Upper lobe of left lung (tissue), 6 donors: ENCODE measurements at regions not wholly inside any gene's neighbourhood (a gene's known extent, or its start where the extent isn't known, plus 50 kb on each side); places are given as distances from the start of the nearest gene placed in this dataset.
A peak's percentile ranks its signal among the peaks of the same experiment; 100 is the strongest.

ENCODE experiments used
- ATAC-seq, 2 donors: fragments of 200-7000 bp; cut with Tn5 transposase; one replicate each; pipeline ENCODE4 v1.9.1; 2022; ENCODE audit warnings: mild to moderate bottlenecking in 2 of 2, moderate library complexity in 2 of 2; ENCODE audit not compliant: low FRiP score in 2 of 2
- DNase-seq, 2 donors: peaks; one replicate each; pipeline ENCODE4 v3.0.0-alpha.2; 2019 to 2020
- H3K27ac ChIP-seq, 4 donors: fragments of 200-600 bp; sonication (generic); one replicate each; pipeline ENCODE4 v1.5.1; 2016 to 2019
- H3K27me3 ChIP-seq, 4 donors: fragments of 200-600 bp; sonication (generic); one replicate each; pipeline ENCODE4 v1.5.1; 2017 to 2019
- H3K36me3 ChIP-seq, 4 donors: fragments of 200-600 bp; sonication (generic); one replicate each; pipeline ENCODE4 v1.5.1; 2016 to 2019
- H3K4me1 ChIP-seq, 4 donors: fragments of 200-600 bp; sonication (generic); one replicate each; pipeline ENCODE4 v1.5.1; 2018 to 2019
- H3K4me3 ChIP-seq, 4 donors: fragments of 200-600 bp; sonication (generic); one replicate each; pipeline ENCODE4 v1.5.1; 2017 to 2019; ENCODE audit warnings: mild to moderate bottlenecking in 2 of 4, moderate library complexity in 1 of 4
- H3K9me3 ChIP-seq, 4 donors: fragments of 200-600 bp; sonication (generic); one replicate each; pipeline ENCODE4 v1.5.1; 2018 to 2019
- EP300 ChIP-seq, 4 donors: sonication (generic); formaldehyde crosslinking; IDR thresholded peaks; one replicate each; pipeline ENCODE4 v1.5.1; 2017; ENCODE audit warnings: antibody characterized with exemption in 4 of 4, control low read depth in 2 of 4
- POLR2A ChIP-seq, 4 donors: fragments of 450-650 bp; IDR thresholded peaks; one replicate each; pipeline ENCODE4 v1.5.1; 2016 to 2017; ENCODE audit warnings: antibody characterized with exemption in 4 of 4, mild to moderate bottlenecking in 2 of 4
- POLR2AphosphoS5 ChIP-seq, 2 donors: sonication (generic); formaldehyde crosslinking; IDR thresholded peaks; one replicate each; pipeline ENCODE4 v1.5.1; 2017; ENCODE audit warnings: antibody characterized with exemption in 2 of 2
- WGBS, 2 donors: methylation state at CpG; one replicate each; pipeline ENCODE4 v1.1.5; 2017 to 2018; 5-methylcytosine and 5-hydroxymethylcytosine counted together
- TF ChIP-seq, protein P1 (sequence below), 6 experiments: fragments of 450-650 bp in 4 of 6; fragments of 200-600 bp in 2 of 6; sonication (generic) in 2 of 6; IDR thresholded peaks; one replicate each; pipeline ENCODE4 v1.5.1; 2016 to 2019; ENCODE audit warnings: antibody characterized with exemption in 6 of 6
- donor health status: DM: no; HTN: no; CAD: no; lungs with moderate emphysema.
- donor health status: DM: no; HTN: yes; CAD: no; lungs with severe emphysema.

GRCh38 chr1:229778794-229779193 lies 152.7 kb downstream of the URB2 start:
- H3K27ac ChIP-seq = no peak overlapping the region
- TF ChIP-seq EP300 (IDR thresholded peaks at IDR 0.05) (no peak), POLR2A (IDR thresholded peaks at IDR 0.05) (no peak), POLR2AphosphoS5 (IDR thresholded peaks at IDR 0.05) (no peak)
- TF ChIP-seq, protein P1, sequence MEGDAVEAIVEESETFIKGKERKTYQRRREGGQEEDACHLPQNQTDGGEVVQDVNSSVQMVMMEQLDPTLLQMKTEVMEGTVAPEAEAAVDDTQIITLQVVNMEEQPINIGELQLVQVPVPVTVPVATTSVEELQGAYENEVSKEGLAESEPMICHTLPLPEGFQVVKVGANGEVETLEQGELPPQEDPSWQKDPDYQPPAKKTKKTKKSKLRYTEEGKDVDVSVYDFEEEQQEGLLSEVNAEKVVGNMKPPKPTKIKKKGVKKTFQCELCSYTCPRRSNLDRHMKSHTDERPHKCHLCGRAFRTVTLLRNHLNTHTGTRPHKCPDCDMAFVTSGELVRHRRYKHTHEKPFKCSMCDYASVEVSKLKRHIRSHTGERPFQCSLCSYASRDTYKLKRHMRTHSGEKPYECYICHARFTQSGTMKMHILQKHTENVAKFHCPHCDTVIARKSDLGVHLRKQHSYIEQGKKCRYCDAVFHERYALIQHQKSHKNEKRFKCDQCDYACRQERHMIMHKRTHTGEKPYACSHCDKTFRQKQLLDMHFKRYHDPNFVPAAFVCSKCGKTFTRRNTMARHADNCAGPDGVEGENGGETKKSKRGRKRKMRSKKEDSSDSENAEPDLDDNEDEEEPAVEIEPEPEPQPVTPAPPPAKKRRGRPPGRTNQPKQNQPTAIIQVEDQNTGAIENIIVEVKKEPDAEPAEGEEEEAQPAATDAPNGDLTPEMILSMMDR (IDR thresholded peaks at IDR 0.05) = no peak
- H3K4me3 ChIP-seq = no peak overlapping the region
- no peaks in the 10 kb centered on the region for H3K27me3 ChIP-seq
- no peak for DNase-seq
- no peaks in the 10 kb centered on the region for H3K36me3 ChIP-seq
- WGBS, 2 donors = 38 to 51% methylated on average over 5 of the region's 5 CpGs
- no peaks in the 10 kb centered on the region for H3K4me1 ChIP-seq
- H3K9me3 ChIP-seq = no peaks in the 10 kb centered on the region
- ATAC-seq = no peak

DNA sequence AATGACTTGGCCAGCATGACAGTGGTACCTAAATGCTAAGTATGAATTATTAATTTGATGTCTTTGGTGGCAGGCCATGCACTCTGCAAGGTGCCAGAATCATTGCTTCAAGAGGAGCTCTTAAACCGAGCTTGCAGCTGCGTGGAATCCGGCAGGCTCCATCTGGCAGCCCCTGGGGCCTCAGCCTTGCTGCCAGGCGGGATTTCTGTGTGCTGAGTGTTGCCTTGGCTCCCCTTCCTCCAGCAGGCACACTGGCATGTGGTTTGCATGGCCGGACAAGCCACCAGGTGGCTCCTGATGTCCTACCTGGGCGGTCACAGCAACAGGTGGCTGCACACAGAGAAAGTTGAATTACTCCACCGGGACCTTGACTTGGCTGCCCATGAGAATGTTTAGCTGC lies 155.4 kb downstream of the URB2 start:
- Histone ChIP-seq H3K4me3 (no peak overlapping the region), H3K27ac (no peak overlapping the region), H3K36me3 (no peaks in the 10 kb centered on the region), H3K9me3 (no peaks in the 10 kb centered on the region), H3K27me3 (no peaks in the 10 kb centered on the region), H3K4me1 (no peaks in the 10 kb centered on the region)
- ATAC-seq (no peak), DNase-seq (peak; percentile 56 to 72)
- 65 to 71% methylated on average over 4 to 7 of the region's 7 CpGs for WGBS, 2 donors
- TF ChIP-seq POLR2A (IDR thresholded peaks at IDR 0.05) = no peak
- TF ChIP-seq, protein P1 (IDR thresholded peaks at IDR 0.05) = peak in 4 of 6 experiments; percentile 24 to 57 (median 47)
- TF ChIP-seq EP300 (IDR thresholded peaks at IDR 0.05) = no peak
- TF ChIP-seq POLR2AphosphoS5 (IDR thresholded peaks at IDR 0.05) = no peak

DNA sequence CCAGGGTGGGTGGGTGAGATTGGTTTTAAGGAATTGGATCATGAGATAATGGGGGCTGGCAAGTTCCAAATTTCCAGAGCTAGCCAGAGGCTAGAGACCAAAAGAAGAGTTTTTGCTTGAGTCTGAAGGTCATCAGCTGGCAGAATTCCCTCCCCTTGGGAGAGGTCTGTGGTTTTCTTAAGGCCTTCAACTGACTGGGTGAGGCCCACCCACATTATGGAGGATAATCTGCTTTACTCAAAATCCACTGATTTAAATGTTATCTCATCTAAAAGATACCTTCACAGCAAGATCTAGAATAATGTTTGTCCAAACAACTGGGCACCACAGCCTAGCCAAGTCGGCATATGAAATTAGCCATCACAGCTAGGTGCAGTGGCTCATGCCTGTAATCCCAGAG lies 156.4 kb downstream of the URB2 start:
- Histone ChIP-seq H3K36me3 (no peaks in the 10 kb centered on the region), H3K27me3 (no peaks in the 10 kb centered on the region), H3K9me3 (no peaks in the 10 kb centered on the region), H3K4me3 (no peak overlapping the region), H3K27ac (no peak overlapping the region), H3K4me1 (no peaks in the 10 kb centered on the region)
- TF ChIP-seq POLR2AphosphoS5 (IDR thresholded peaks at IDR 0.05) (no peak), POLR2A (IDR thresholded peaks at IDR 0.05) (no peak), EP300 (IDR thresholded peaks at IDR 0.05) (no peak)
- TF ChIP-seq, protein P1 (IDR thresholded peaks at IDR 0.05) = no peak
- WGBS, 2 donors = 100% methylated on average over 1 of the region's 1 CpG
- ATAC-seq (no peak), DNase-seq (no peak)

DNA sequence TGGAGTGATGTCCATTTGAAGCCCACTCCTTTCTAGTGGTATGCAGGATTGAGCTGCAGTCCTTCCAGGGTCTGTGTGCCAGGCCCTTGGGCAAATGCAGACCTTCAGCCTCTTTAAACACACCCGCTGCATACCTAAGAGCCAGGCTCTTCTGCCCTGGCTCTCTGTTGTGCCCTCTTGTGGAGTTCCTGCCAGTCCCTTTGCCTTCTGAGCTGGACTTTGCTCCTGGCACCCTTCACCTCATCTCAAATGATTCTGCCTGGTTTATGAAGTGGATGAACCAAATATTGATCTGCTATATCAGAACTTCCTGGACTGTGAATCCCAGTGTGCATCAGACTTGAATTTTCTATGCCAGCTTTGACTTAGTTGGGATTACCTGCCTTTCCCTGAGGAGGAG lies 158.8 kb downstream of the URB2 start:
- Histone ChIP-seq H3K27ac (no peak overlapping the region), H3K27me3 (no peaks in the 10 kb centered on the region), H3K4me1 (no peaks in the 10 kb centered on the region), H3K4me3 (no peak overlapping the region), H3K9me3 (no peaks in the 10 kb centered on the region), H3K36me3 (no peaks in the 10 kb centered on the region)
- ATAC-seq (no peak), DNase-seq (no peak)
- TF ChIP-seq, protein P1 (IDR thresholded peaks at IDR 0.05) = no peak
- TF ChIP-seq EP300 (IDR thresholded peaks at IDR 0.05) (no peak), POLR2A (IDR thresholded peaks at IDR 0.05) (no peak), POLR2AphosphoS5 (IDR thresholded peaks at IDR 0.05) (no peak)
- WGBS, 2 donors = 75 to 100% methylated on average over 1 of the region's 1 CpG

- TF ChIP-seq POLR2AphosphoS5 (IDR thresholded peaks at IDR 0.05) (no peak), POLR2A (IDR thresholded peaks at IDR 0.05) (no peak), EP300 (IDR thresholded peaks at IDR 0.05) (no peak)
- TF ChIP-seq, protein P1 (IDR thresholded peaks at IDR 0.05) = no peak
- H3K4me1 ChIP-seq = no peaks in the 10 kb centered on the region
- DNase-seq (no peak), ATAC-seq (no peak)
- H3K27ac ChIP-seq = no peak overlapping the region
- 90 to 97% methylated on average over 3 of the region's 3 CpGs for WGBS, 2 donors
- H3K9me3 ChIP-seq = no peaks in the 10 kb centered on the region
- H3K27me3 ChIP-seq = no peaks in the 10 kb centered on the region
- H3K36me3 ChIP-seq = no peaks in the 10 kb centered on the region
- H3K4me3 ChIP-seq = no peak overlapping the region
Measured at GRCh38 chr1:229786974-229787610, 161.0 kb downstream of the URB2 start.
